ENCODE measurements at regions not wholly inside any gene's neighbourhood (a gene's known extent, or its start where the extent isn't known, plus 50 kb on each side); places are given as distances from the start of the nearest gene placed in this dataset.

DNA sequence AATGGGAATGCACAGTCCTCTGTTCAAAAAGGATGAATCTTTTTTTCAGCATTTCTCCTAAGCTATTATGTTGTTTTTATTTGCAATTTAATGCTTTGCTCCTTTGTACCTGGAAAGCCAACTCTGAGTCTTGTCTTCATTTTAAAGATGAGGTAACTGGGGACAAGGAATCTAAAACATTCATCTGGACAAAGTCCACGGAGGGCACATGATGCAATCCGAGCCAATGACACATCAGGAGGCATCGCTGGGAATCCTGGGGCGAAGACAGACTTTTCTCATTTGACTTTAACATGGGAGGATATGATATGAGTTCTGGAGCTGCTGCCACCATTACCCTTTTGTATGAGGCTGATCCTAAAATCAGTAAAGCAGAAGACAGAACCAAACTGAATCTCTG lies 116.5 kb upstream of the REG3G start:
- TF ChIP-seq POLR2A (IDR thresholded peaks at IDR 0.05) = no peak
- TF ChIP-seq, protein P1, sequence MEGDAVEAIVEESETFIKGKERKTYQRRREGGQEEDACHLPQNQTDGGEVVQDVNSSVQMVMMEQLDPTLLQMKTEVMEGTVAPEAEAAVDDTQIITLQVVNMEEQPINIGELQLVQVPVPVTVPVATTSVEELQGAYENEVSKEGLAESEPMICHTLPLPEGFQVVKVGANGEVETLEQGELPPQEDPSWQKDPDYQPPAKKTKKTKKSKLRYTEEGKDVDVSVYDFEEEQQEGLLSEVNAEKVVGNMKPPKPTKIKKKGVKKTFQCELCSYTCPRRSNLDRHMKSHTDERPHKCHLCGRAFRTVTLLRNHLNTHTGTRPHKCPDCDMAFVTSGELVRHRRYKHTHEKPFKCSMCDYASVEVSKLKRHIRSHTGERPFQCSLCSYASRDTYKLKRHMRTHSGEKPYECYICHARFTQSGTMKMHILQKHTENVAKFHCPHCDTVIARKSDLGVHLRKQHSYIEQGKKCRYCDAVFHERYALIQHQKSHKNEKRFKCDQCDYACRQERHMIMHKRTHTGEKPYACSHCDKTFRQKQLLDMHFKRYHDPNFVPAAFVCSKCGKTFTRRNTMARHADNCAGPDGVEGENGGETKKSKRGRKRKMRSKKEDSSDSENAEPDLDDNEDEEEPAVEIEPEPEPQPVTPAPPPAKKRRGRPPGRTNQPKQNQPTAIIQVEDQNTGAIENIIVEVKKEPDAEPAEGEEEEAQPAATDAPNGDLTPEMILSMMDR (IDR thresholded peaks at IDR 0.05 in 4 of 5, conservative IDR thresholded peaks at IDR 0.05 in 1 of 5) = no peak
